Cardiac muscle cell (in vitro differentiated cells and primary cell): ENCODE measurements at regions not wholly inside any gene's neighbourhood (a gene's known extent, or its start where the extent isn't known, plus 50 kb on each side); places are given as distances from the start of the nearest gene placed in this dataset.

Experiments used
- DNase-seq, 2 donors: peaks; one replicate each; pipeline versions ENCODE4 v3.0.0 to v3.0.0-alpha.2; 2010 to 2017; ENCODE audit warnings: low read depth in 1 of 2, low spot score in 1 of 2
- H3K27ac ChIP-seq: fragments of 200-600 bp; sonication (generic); 2 replicates; pipeline ENCODE4 v1.5.1; 2016
- H3K27me3 ChIP-seq: fragments of 200-600 bp; sonication (generic); 2 replicates; pipeline ENCODE4 v1.6.0; 2016; ENCODE audit warnings: control low read depth
- H3K36me3 ChIP-seq: fragments of 200-600 bp; sonication (generic); 2 replicates; pipeline ENCODE4 v1.5.1; 2016; ENCODE audit warnings: control low read depth
- H3K4me1 ChIP-seq: fragments of 200-600 bp; sonication (generic); 2 replicates; pipeline ENCODE4 v1.8.1; 2017; ENCODE audit warnings: low read depth, mild to moderate bottlenecking, mixed run types
- H3K4me3 ChIP-seq: fragments of 200-600 bp; sonication (generic); 2 replicates; pipeline ENCODE4 v1.5.1; 2016; ENCODE audit warnings: mild to moderate bottlenecking
- H3K9me3 ChIP-seq: fragments of 200-600 bp; sonication (generic); 2 replicates; pipeline ENCODE4 v1.5.1; 2017; ENCODE audit warnings: low read depth, mild to moderate bottlenecking, control low read depth
- TF ChIP-seq, protein P1 (sequence below): IDR thresholded peaks from 2 replicates; pipeline ENCODE4 v1.5.1; 2012; ENCODE audit warnings: low read depth, mild to moderate bottlenecking, low read length

GRCh38 chr18:44466997-44467396 lies 213.7 kb upstream of the SETBP1 start:
- Histone ChIP-seq H3K27ac (no peak overlapping the region), H3K27me3 (no peaks in the 10 kb centered on the region), H3K4me1 (no peaks in the 10 kb centered on the region), H3K36me3 (no peaks in the 10 kb centered on the region), H3K9me3 (no peaks in the 10 kb centered on the region), H3K4me3 (no peak overlapping the region)
- TF ChIP-seq, protein P1, sequence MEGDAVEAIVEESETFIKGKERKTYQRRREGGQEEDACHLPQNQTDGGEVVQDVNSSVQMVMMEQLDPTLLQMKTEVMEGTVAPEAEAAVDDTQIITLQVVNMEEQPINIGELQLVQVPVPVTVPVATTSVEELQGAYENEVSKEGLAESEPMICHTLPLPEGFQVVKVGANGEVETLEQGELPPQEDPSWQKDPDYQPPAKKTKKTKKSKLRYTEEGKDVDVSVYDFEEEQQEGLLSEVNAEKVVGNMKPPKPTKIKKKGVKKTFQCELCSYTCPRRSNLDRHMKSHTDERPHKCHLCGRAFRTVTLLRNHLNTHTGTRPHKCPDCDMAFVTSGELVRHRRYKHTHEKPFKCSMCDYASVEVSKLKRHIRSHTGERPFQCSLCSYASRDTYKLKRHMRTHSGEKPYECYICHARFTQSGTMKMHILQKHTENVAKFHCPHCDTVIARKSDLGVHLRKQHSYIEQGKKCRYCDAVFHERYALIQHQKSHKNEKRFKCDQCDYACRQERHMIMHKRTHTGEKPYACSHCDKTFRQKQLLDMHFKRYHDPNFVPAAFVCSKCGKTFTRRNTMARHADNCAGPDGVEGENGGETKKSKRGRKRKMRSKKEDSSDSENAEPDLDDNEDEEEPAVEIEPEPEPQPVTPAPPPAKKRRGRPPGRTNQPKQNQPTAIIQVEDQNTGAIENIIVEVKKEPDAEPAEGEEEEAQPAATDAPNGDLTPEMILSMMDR: no peak
- no peak for DNase-seq

DNA sequence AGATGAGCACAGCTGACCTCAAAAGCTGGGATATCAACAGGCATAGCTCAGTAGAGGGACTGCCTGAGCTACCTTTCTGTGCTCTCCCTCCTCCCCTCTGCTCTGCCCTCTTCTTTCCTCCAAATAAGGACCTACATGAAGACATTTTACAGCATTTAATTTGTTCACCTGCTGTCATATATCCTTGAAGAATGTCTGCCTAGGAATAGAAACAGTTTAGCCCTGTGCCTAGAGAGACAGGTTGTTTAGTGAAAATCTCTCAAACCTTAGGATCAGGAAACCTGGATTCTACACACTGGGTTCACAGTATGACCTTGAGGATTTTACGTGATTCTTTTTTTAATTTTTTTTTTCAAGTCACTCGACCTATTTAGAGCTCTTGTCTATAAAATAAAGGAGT lies 213.0 kb upstream of the SETBP1 start:
- H3K27ac ChIP-seq: no peak overlapping the region
- H3K36me3 ChIP-seq: no peaks in the 10 kb centered on the region
- no peaks in the 10 kb centered on the region for H3K27me3 ChIP-seq
- DNase-seq: no peak
- no peaks in the 10 kb centered on the region for H3K4me1 ChIP-seq
- H3K4me3 ChIP-seq: no peak overlapping the region
- H3K9me3 ChIP-seq: no peaks in the 10 kb centered on the region
- TF ChIP-seq, protein P1: no peak

- no peaks in the 10 kb centered on the region for H3K36me3 ChIP-seq
- TF ChIP-seq, protein P1: no peak
- no peak for DNase-seq
Observed at GRCh38 chr18:44473394-44474066, 207.2 kb upstream of the SETBP1 start.

DNA sequence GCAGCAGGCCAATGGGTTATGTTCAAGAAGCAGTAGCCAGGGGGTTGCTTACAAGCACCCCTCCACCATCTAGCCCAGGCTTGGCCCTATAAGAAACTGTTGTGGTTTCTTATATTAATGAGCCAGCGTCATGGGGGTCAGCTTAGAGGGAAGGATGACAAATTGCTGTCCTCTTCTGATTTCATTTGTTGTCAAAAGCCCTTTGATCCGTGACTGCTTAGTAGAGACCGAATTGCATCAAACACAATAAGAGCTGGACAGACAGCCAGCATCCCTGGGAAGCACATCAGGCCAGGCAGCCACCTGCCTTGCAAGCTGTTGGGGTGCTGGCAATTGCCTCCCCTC lies 206.6 kb upstream of the SETBP1 start:
- no peaks in the 10 kb centered on the region for H3K27me3 ChIP-seq
- no peaks in the 10 kb centered on the region for H3K36me3 ChIP-seq
- TF ChIP-seq, protein P1: no peak
- DNase-seq: no peak
- no peaks in the 10 kb centered on the region for H3K4me1 ChIP-seq
- H3K27ac ChIP-seq: no peak overlapping the region
- no peak overlapping the region for H3K4me3 ChIP-seq
- no peaks in the 10 kb centered on the region for H3K9me3 ChIP-seq

More at GRCh38 chr18:44473394-44474066, 207.2 kb upstream of the SETBP1 start:
- Histone ChIP-seq H3K27ac (no peak overlapping the region), H3K27me3 (no peaks in the 10 kb centered on the region), H3K9me3 (no peaks in the 10 kb centered on the region), H3K4me1 (no peaks in the 10 kb centered on the region), H3K4me3 (no peak overlapping the region)

DNA sequence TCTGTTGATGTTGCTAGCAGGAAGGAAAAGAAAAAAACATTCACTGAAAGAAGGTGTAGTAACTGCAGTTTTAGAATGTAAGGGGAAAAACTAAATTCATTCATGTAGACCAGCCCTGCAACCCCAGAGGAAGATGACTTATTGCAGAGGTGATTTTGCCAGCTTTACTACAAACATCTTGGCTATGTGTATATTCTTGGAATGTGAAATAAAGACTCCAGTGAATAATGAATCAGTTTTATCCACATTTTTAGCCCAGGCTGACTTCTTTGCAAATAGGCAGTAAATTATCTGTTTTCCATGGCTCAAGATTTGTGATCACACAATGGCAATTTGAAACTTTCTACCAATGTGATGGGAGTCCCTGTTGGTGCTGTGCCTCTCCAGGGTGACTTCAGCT lies 206.1 kb upstream of the SETBP1 start:
- H3K27me3 ChIP-seq: no peaks in the 10 kb centered on the region
- TF ChIP-seq, protein P1: no peak
- H3K4me1 ChIP-seq: no peaks in the 10 kb centered on the region
- DNase-seq: no peak
- no peaks in the 10 kb centered on the region for H3K36me3 ChIP-seq
- H3K27ac ChIP-seq: no peak overlapping the region
- no peaks in the 10 kb centered on the region for H3K9me3 ChIP-seq
- H3K4me3 ChIP-seq: no peak overlapping the region

DNA sequence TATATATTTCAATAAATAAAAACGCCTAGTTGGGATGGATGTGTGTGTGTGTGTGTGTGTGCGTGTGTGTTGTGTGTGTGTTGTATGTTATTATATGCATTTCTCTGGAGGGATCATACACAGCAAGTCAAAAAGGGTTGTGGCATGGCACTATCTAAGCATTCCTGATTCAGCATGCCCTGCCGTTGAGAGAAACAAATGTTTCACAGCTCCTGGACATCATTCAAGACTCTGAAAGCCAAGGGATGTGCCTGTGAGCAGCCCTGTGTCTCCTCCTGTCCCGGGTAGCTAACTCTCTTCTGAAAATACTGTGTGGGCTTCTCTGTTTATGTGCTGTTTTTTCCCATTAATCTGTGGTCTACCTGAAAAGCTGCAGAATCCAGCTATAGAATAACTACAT lies 197.9 kb upstream of the SETBP1 start:
- no peak for DNase-seq
- TF ChIP-seq, protein P1: no peak
- Histone ChIP-seq H3K36me3 (no peaks in the 10 kb centered on the region), H3K9me3 (no peaks in the 10 kb centered on the region), H3K4me1 (no peaks in the 10 kb centered on the region), H3K27ac (no peak overlapping the region), H3K27me3 (no peaks in the 10 kb centered on the region), H3K4me3 (no peak overlapping the region)
